ENCODE measurements at regions not wholly inside any gene's neighbourhood (a gene's known extent, or its start where the extent isn't known, plus 50 kb on each side); places are given as distances from the start of the nearest gene placed in this dataset.

GRCh38 chr1:82152356-82153271 lies 351.9 kb downstream of the ADGRL2 start:
- Histone ChIP-seq H3K36me3 (ENCODE audit: control insufficient read depth, low read length) (no peaks in the 10 kb centered on the region), H3K4me3 (ENCODE audit: low read length) (no peak overlapping the region), H3K27me3 (ENCODE audit: control insufficient read depth, low read length) (no peaks in the 10 kb centered on the region), H3K4me1 (ENCODE audit: control insufficient read depth, low read length) (no peaks in the 10 kb centered on the region), H3K9me2 (replicated peaks; ENCODE audit: control insufficient read depth, low read length) (no peaks in the 10 kb centered on the region), H3K79me2 (ENCODE audit: control insufficient read depth, low read length) (no peaks in the 10 kb centered on the region), H3K27ac (ENCODE audit: low read depth, low read length) (no peak overlapping the region), H3F3A (ENCODE audit: control insufficient read depth, insufficient read depth) (no peaks in the 10 kb centered on the region), H4K20me1 (ENCODE audit: control insufficient read depth, insufficient read depth, low read depth, low read length) (no peaks in the 10 kb centered on the region), H3K9me3 (ENCODE audit: control insufficient read depth, insufficient read depth, low read length) (no peaks in the 10 kb centered on the region), H3K4me2 (ENCODE audit: low read length) (no peak overlapping the region)
- TF ChIP-seq EZH2phosphoT487 (IDR thresholded peaks at IDR 0.05; ENCODE audit: borderline replicate concordance, low read length) (no peak), CTCF (IDR thresholded peaks at IDR 0.05; ENCODE audit: low read depth, low read length, poor library complexity, severe bottlenecking) (no peak)

DNA sequence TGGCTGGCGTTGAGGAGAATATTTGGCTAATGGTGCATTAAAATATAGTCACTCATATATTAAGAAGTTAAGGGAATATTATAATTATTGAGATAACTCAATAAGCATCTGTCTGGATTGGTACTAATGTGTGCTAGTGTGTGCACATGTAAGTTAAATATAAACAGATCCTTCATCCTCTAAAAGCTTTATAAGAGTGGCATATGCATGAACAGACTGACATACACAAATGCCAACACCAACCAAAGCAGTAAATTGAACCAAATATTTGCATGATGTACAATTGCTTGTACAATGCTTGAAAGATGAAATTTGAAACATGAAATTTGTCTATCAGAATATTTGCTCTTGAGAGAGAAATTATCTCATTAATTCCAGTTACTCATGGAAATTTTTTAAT lies 344.9 kb downstream of the ADGRL2 start:
- H3F3A ChIP-seq (ENCODE audit: control insufficient read depth, insufficient read depth): no peaks in the 10 kb centered on the region
- H3K27ac ChIP-seq (ENCODE audit: low read depth, low read length): no peak overlapping the region
- H3K4me3 ChIP-seq (ENCODE audit: low read length): no peak overlapping the region
- no peaks in the 10 kb centered on the region for H3K36me3 ChIP-seq (ENCODE audit: control insufficient read depth, low read length)
- no peaks in the 10 kb centered on the region for H4K20me1 ChIP-seq (ENCODE audit: control insufficient read depth, insufficient read depth, low read depth, low read length)
- no peaks in the 10 kb centered on the region for H3K79me2 ChIP-seq (ENCODE audit: control insufficient read depth, low read length)
- H3K27me3 ChIP-seq (ENCODE audit: control insufficient read depth, low read length): no peaks in the 10 kb centered on the region
- no peak overlapping the region for H3K4me2 ChIP-seq (ENCODE audit: low read length)
- no peaks in the 10 kb centered on the region for H3K9me3 ChIP-seq (ENCODE audit: control insufficient read depth, insufficient read depth, low read length)
- TF ChIP-seq EZH2phosphoT487 (IDR thresholded peaks at IDR 0.05; ENCODE audit: borderline replicate concordance, low read length): no peak
- no peak for TF ChIP-seq CTCF (IDR thresholded peaks at IDR 0.05; ENCODE audit: low read depth, low read length, poor library complexity, severe bottlenecking)
- no peaks in the 10 kb centered on the region for H3K9me2 ChIP-seq (replicated peaks; ENCODE audit: control insufficient read depth, low read length)
- no peaks in the 10 kb centered on the region for H3K4me1 ChIP-seq (ENCODE audit: control insufficient read depth, low read length)

GRCh38 chr1:82143108-82143833 lies 342.5 kb downstream of the ADGRL2 start:
- no peak for TF ChIP-seq EZH2phosphoT487 (IDR thresholded peaks at IDR 0.05; ENCODE audit: borderline replicate concordance, low read length)
- no peak for TF ChIP-seq CTCF (IDR thresholded peaks at IDR 0.05; ENCODE audit: low read depth, low read length, poor library complexity, severe bottlenecking)
- H3K9me2 ChIP-seq (replicated peaks; ENCODE audit: control insufficient read depth, low read length): no peaks in the 10 kb centered on the region
- H4K20me1 ChIP-seq (ENCODE audit: control insufficient read depth, insufficient read depth, low read depth, low read length): no peaks in the 10 kb centered on the region
- no peak overlapping the region for H3K4me2 ChIP-seq (ENCODE audit: low read length)
- no peak overlapping the region for H3K27ac ChIP-seq (ENCODE audit: low read depth, low read length)
- H3K79me2 ChIP-seq (ENCODE audit: control insufficient read depth, low read length): no peaks in the 10 kb centered on the region
- no peaks in the 10 kb centered on the region for H3K4me1 ChIP-seq (ENCODE audit: control insufficient read depth, low read length)
- H3K4me3 ChIP-seq (ENCODE audit: low read length): no peak overlapping the region
- H3K9me3 ChIP-seq (ENCODE audit: control insufficient read depth, insufficient read depth, low read length): no peaks in the 10 kb centered on the region
- no peaks in the 10 kb centered on the region for H3F3A ChIP-seq (ENCODE audit: control insufficient read depth, insufficient read depth)
- H3K36me3 ChIP-seq (ENCODE audit: control insufficient read depth, low read length): no peaks in the 10 kb centered on the region
- no peaks in the 10 kb centered on the region for H3K27me3 ChIP-seq (ENCODE audit: control insufficient read depth, low read length)
